ENCODE measurements at regions not wholly inside any gene's neighbourhood (a gene's known extent, or its start where the extent isn't known, plus 50 kb on each side); places are given as distances from the start of the nearest gene placed in this dataset.
A peak's percentile ranks its signal among the peaks of the same experiment; 100 is the strongest.

- no peak for DNase-seq
- H3K9me3 ChIP-seq = no peaks in the 10 kb centered on the region
- no peaks in the 10 kb centered on the region for H3K36me3 ChIP-seq
- intact Hi-C loops (cut with DNase I) = no loop called here
- no peak overlapping the region for H3K4me3 ChIP-seq
- H3K4me1 ChIP-seq = no peaks in the 10 kb centered on the region
- no peak for TF ChIP-seq POLR2A (IDR thresholded peaks at IDR 0.05)
- TF ChIP-seq POLR2AphosphoS5 (IDR thresholded peaks at IDR 0.05) = no peak
- no peak for TF ChIP-seq CTCF (IDR thresholded peaks at IDR 0.05)
- TF ChIP-seq EP300 (IDR thresholded peaks at IDR 0.05) = no peak
- H3K27me3 ChIP-seq = no peaks in the 10 kb centered on the region
- H3K27ac ChIP-seq = no peak overlapping the region
- 54 to 66% methylated on average over 3 of the region's 3 CpGs for WGBS, 2 donors
Measured at GRCh38 chr7:9175871-9176270, 742.5 kb downstream of the NXPH1 start.

- no peak for DNase-seq
- Histone ChIP-seq H3K27me3 (no peaks in the 10 kb centered on the region), H3K27ac (no peak overlapping the region), H3K4me3 (no peak overlapping the region), H3K4me1 (peaks cover 0 to 9% (median 4%) of the 10 kb centered on the region in 4 donors), H3K36me3 (no peaks in the 10 kb centered on the region), H3K9me3 (peaks cover 0 to 4% (median 0%) of the 10 kb centered on the region in 4 donors)
- intact Hi-C loops (cut with DNase I) = no loop called here
- 39 to 68% methylated on average over 1 of the region's 1 CpG for WGBS, 2 donors
- TF ChIP-seq CTCF (IDR thresholded peaks at IDR 0.05) = no peak
- no peak for TF ChIP-seq EP300 (IDR thresholded peaks at IDR 0.05)
- no peak for TF ChIP-seq POLR2AphosphoS5 (IDR thresholded peaks at IDR 0.05)
- TF ChIP-seq POLR2A (IDR thresholded peaks at IDR 0.05) = no peak
Measured at GRCh38 chr7:9181356-9181755, 747.9 kb downstream of the NXPH1 start.

GRCh38 chr7:9186730-9187129 lies 753.3 kb downstream of the NXPH1 start:
- no peaks in the 10 kb centered on the region for H3K27me3 ChIP-seq
- WGBS, 2 donors = 87 to 89% methylated on average over 4 of the region's 4 CpGs
- no peak overlapping the region for H3K27ac ChIP-seq
- no peak overlapping the region for H3K4me3 ChIP-seq
- H3K4me1 ChIP-seq = peaks cover 0 to 20% (median 4%) of the 10 kb centered on the region in 4 donors
- no peak for TF ChIP-seq CTCF (IDR thresholded peaks at IDR 0.05)
- TF ChIP-seq POLR2AphosphoS5 (IDR thresholded peaks at IDR 0.05) = no peak
- no peak for DNase-seq
- intact Hi-C loops (cut with DNase I) = no loop called here
- no peaks in the 10 kb centered on the region for H3K36me3 ChIP-seq
- peaks cover 0 to 4% (median 0%) of the 10 kb centered on the region in 4 donors for H3K9me3 ChIP-seq

- H3K9me3 ChIP-seq = no peaks in the 10 kb centered on the region
- H3K4me1 ChIP-seq = peaks cover 0 to 19% (median 4%) of the 10 kb centered on the region in 4 donors
- no peak for DNase-seq
- TF ChIP-seq POLR2AphosphoS5 (IDR thresholded peaks at IDR 0.05) (no peak), POLR2A (IDR thresholded peaks at IDR 0.05) (no peak), CTCF (IDR thresholded peaks at IDR 0.05) (no peak), EP300 (IDR thresholded peaks at IDR 0.05) (no peak)
- no peak overlapping the region for H3K4me3 ChIP-seq
- intact Hi-C loops (cut with DNase I) = no loop called here
- H3K27me3 ChIP-seq = no peaks in the 10 kb centered on the region
- WGBS, 2 donors = 83 to 86% methylated on average over 9 of the region's 9 CpGs
- peak overlapping the region in 1 of 4 donors; percentile 6 for H3K27ac ChIP-seq
- H3K36me3 ChIP-seq = no peaks in the 10 kb centered on the region
Measured at GRCh38 chr7:9189703-9190102, 756.3 kb downstream of the NXPH1 start.

- no peak overlapping the region for H3K27ac ChIP-seq
- H3K36me3 ChIP-seq = no peaks in the 10 kb centered on the region
- H3K4me1 ChIP-seq = peaks cover 0 to 11% (median 0%) of the 10 kb centered on the region in 4 donors
- no peak for DNase-seq
- H3K27me3 ChIP-seq = no peaks in the 10 kb centered on the region
- TF ChIP-seq POLR2AphosphoS5 (IDR thresholded peaks at IDR 0.05) (no peak), EP300 (IDR thresholded peaks at IDR 0.05) (no peak), POLR2A (IDR thresholded peaks at IDR 0.05) (no peak), CTCF (IDR thresholded peaks at IDR 0.05) (no peak)
- intact Hi-C loops (cut with DNase I) = no loop called here
- no peaks in the 10 kb centered on the region for H3K9me3 ChIP-seq
- WGBS, 2 donors = 54 to 68% methylated on average over 2 of the region's 2 CpGs
- H3K4me3 ChIP-seq = no peak overlapping the region
Measured at GRCh38 chr7:9192969-9193368, 759.6 kb downstream of the NXPH1 start.

All from sigmoid colon (tissue), 6 donors.